ENCODE measurements at regions not wholly inside any gene's neighbourhood (a gene's known extent, or its start where the extent isn't known, plus 50 kb on each side); places are given as distances from the start of the nearest gene placed in this dataset.
A peak's percentile ranks its signal among the peaks of the same experiment; 100 is the strongest.

- no peak for TF ChIP-seq ZNF347 (CRISPR knock-in tag; IDR thresholded peaks at IDR 0.05; ENCODE audit: low read depth)
- TF ChIP-seq MED1 (CRISPR knock-in tag; IDR thresholded peaks at IDR 0.05; ENCODE audit: borderline replicate concordance) = no peak
- TF ChIP-seq CBFB (CRISPR knock-in tag; IDR thresholded peaks at IDR 0.05) = no peak
- TF ChIP-seq FOXP1 (CRISPR knock-in tag; IDR thresholded peaks at IDR 0.05) = no peak
- TF ChIP-seq ZNF707 (CRISPR knock-in tag; conservative IDR thresholded peaks at IDR 0.05) = no peak
- no peak for TF ChIP-seq NR2F6 (CRISPR knock-in tag; IDR thresholded peaks at IDR 0.05)
- TF ChIP-seq TAF1 (IDR thresholded peaks at IDR 0.05; ENCODE audit: control insufficient read depth, extremely low read depth, insufficient read depth, low read length, severe bottlenecking) = no peak
- no peak for TF ChIP-seq ZNF354B (CRISPR knock-in tag; IDR thresholded peaks at IDR 0.05)
- TF ChIP-seq TFAP4 (CRISPR knock-in tag; IDR thresholded peaks at IDR 0.05; ENCODE audit: borderline replicate concordance) = no peak
- no peak for TF ChIP-seq SIRT6 (IDR thresholded peaks at IDR 0.05; ENCODE audit: low read depth, low read length)
- no peak for TF ChIP-seq ZNF134 (CRISPR knock-in tag; conservative IDR thresholded peaks at IDR 0.05)
- TF ChIP-seq ZNF584 (CRISPR knock-in tag; IDR thresholded peaks at IDR 0.05; ENCODE audit: low read depth) = no peak
- TF ChIP-seq THAP7 (CRISPR knock-in tag; IDR thresholded peaks at IDR 0.05) = no peak
- no peak for TF ChIP-seq CGGBP1 (CRISPR knock-in tag; IDR thresholded peaks at IDR 0.05)
- TF ChIP-seq COPS2 (conservative IDR thresholded peaks at IDR 0.05) = no peak
- no peak for TF ChIP-seq SOX6 (IDR thresholded peaks at IDR 0.05)
- peak; percentile 89 for TF ChIP-seq ZNF512 (tag; IDR thresholded peaks at IDR 0.05)
- no peak for TF ChIP-seq ZBTB11 (CRISPR knock-in tag; IDR thresholded peaks at IDR 0.05)
- no peak for TF ChIP-seq NFE2 (IDR thresholded peaks at IDR 0.05; ENCODE audit: low read depth)
- TF ChIP-seq SMARCA5 (IDR thresholded peaks at IDR 0.05) = 0 out of 2 replicates have a peak, but pooled peaks have one; percentile 15
Observed at GRCh38 chr6:4687656-4687988, 88.6 kb upstream of the CDYL start (continued).

Data from K562 (cell line).